Skeletal muscle satellite cell (primary cell): ENCODE measurements at regions not wholly inside any gene's neighbourhood (a gene's known extent, or its start where the extent isn't known, plus 50 kb on each side); places are given as distances from the start of the nearest gene placed in this dataset.
"Not testable (repeated sequence)": the region's sequence is repeated elsewhere in the genome, so short reads cannot be mapped to it uniquely, and the experiment has no call there.

Experiments
- H3K27me3 ChIP-seq: 2 replicates; pipeline ENCODE4 v1.7.0; 2013; ENCODE audit warnings: low read length; ENCODE audit not compliant: control insufficient read depth, insufficient read depth
- H3K36me3 ChIP-seq: 2 replicates; pipeline ENCODE4 v1.7.0; 2013; ENCODE audit warnings: mild to moderate bottlenecking, control low read depth, low read length; ENCODE audit not compliant: insufficient read depth
- H3K4me1 ChIP-seq: 2 replicates; pipeline ENCODE4 v1.7.0; 2013; ENCODE audit warnings: low read length; ENCODE audit not compliant: control insufficient read depth, insufficient read depth
- H3K4me2 ChIP-seq: 2 replicates; pipeline ENCODE4 v1.7.0; 2013; ENCODE audit warnings: mild to moderate bottlenecking, low read length
- H3K4me3 ChIP-seq: 2 replicates; pipeline ENCODE4 v1.7.0; 2013; ENCODE audit warnings: low read length
- H3K9ac ChIP-seq: 2 replicates; pipeline ENCODE4 v1.7.0; 2013; ENCODE audit warnings: mild to moderate bottlenecking, low read depth, low read length, moderate library complexity
- H3K9me3 ChIP-seq: replicated peaks from 2 replicates; pipeline ENCODE4 v1.7.0; 2013; ENCODE audit warnings: mild to moderate bottlenecking, control low read depth, low read length

GRCh38 chr7:142457146-142457703 lies 199.4 kb upstream of the PRSS58 start:
- Histone ChIP-seq H3K9ac (no peak overlapping the region), H3K4me2 (no peak overlapping the region), H3K27me3 (no peaks in the 10 kb centered on the region), H3K4me3 (no peak overlapping the region), H3K9me3 (no peaks in the 10 kb centered on the region), H3K4me1 (peaks cover 32% of the 10 kb centered on the region), H3K36me3 (no peaks in the 10 kb centered on the region)

GRCh38 chr7:142455392-142455791 lies 197.5 kb upstream of the PRSS58 start:
- no peak overlapping the region for H3K4me3 ChIP-seq
- H3K4me2 ChIP-seq: no peak overlapping the region
- no peak overlapping the region for H3K9ac ChIP-seq
- no peaks in the 10 kb centered on the region for H3K36me3 ChIP-seq
- H3K9me3 ChIP-seq: no peaks in the 10 kb centered on the region
- H3K4me1 ChIP-seq: peaks cover 14% of the 10 kb centered on the region
- no peaks in the 10 kb centered on the region for H3K27me3 ChIP-seq

DNA sequence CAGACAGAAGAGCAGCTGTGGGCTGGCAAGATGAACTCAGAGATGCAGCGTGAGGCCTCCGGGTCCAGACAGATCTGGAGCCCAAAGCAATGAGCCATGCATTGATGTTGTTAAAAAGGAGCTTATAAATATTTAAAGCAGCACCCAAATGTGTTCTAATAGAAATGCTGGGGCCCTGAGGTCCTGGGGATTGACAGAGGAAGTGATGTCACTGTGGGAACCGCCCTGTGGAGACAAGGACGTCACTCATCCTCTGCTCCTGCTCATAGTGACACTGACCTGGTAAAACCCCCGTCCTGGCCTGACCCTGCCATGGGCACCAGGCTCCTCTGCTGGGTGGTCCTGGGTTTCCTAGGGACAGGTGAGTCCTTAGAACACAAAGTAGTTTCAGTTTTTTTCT lies 197.0 kb upstream of the PRSS58 start:
- Histone ChIP-seq H3K4me2 (no peak overlapping the region), H3K36me3 (no peaks in the 10 kb centered on the region), H3K9me3 (no peaks in the 10 kb centered on the region), H3K9ac (no peak overlapping the region), H3K4me1 (peaks cover 9% of the 10 kb centered on the region), H3K27me3 (no peaks in the 10 kb centered on the region), H3K4me3 (no peak overlapping the region)

- H3K27me3 ChIP-seq: no peaks in the 10 kb centered on the region
- no peak overlapping the region for H3K4me3 ChIP-seq
- no peak overlapping the region for H3K4me2 ChIP-seq
- no peaks in the 10 kb centered on the region for H3K9me3 ChIP-seq
- H3K9ac ChIP-seq: no peak overlapping the region
- peaks cover 2% of the 10 kb centered on the region for H3K4me1 ChIP-seq
- no peaks in the 10 kb centered on the region for H3K36me3 ChIP-seq
Measured at GRCh38 chr7:142452791-142453190, 194.9 kb upstream of the PRSS58 start.

- Histone ChIP-seq H3K4me1 (no peaks in the 10 kb centered on the region), H3K36me3 (no peaks in the 10 kb centered on the region), H3K4me3 (no peak overlapping the region), H3K9me3 (no peaks in the 10 kb centered on the region), H3K4me2 (no peak overlapping the region), H3K27me3 (no peaks in the 10 kb centered on the region), H3K9ac (no peak overlapping the region)
Measured at GRCh38 chr7:142451817-142452216, 194.0 kb upstream of the PRSS58 start.

GRCh38 chr7:142451296-142451695 lies 193.4 kb upstream of the PRSS58 start:
- Histone ChIP-seq H3K4me1 (no peaks in the 10 kb centered on the region), H3K36me3 (no peaks in the 10 kb centered on the region), H3K4me3 (no peak overlapping the region)

GRCh38 chr7:142450695-142451094 lies 192.8 kb upstream of the PRSS58 start:
- no peak overlapping the region for H3K4me3 ChIP-seq
- H3K27me3 ChIP-seq: no peaks in the 10 kb centered on the region

More at GRCh38 chr7:142451296-142451695, 193.4 kb upstream of the PRSS58 start:
- no peak overlapping the region for H3K4me2 ChIP-seq
- H3K27me3 ChIP-seq: no peaks in the 10 kb centered on the region
- no peak overlapping the region for H3K9ac ChIP-seq
- H3K9me3 ChIP-seq: no peaks in the 10 kb centered on the region

GRCh38 chr7:142450206-142450605 lies 192.3 kb upstream of the PRSS58 start:
- H3K9me3 ChIP-seq: no peaks in the 10 kb centered on the region
- no peak overlapping the region for H3K4me3 ChIP-seq
- no peaks in the 10 kb centered on the region for H3K36me3 ChIP-seq
- H3K9ac ChIP-seq: no peak overlapping the region
- no peak overlapping the region for H3K4me2 ChIP-seq
- no peaks in the 10 kb centered on the region for H3K27me3 ChIP-seq
- no peaks in the 10 kb centered on the region for H3K4me1 ChIP-seq

More at GRCh38 chr7:142450695-142451094, 192.8 kb upstream of the PRSS58 start:
- H3K36me3 ChIP-seq: no peaks in the 10 kb centered on the region
- H3K4me1 ChIP-seq: no peaks in the 10 kb centered on the region
- no peak overlapping the region for H3K4me2 ChIP-seq
- H3K9me3 ChIP-seq: no peaks in the 10 kb centered on the region
- H3K9ac ChIP-seq: no peak overlapping the region

GRCh38 chr7:142448857-142449256 lies 191.0 kb upstream of the PRSS58 start:
- H3K36me3 ChIP-seq, H3K27me3 ChIP-seq, H3K9ac ChIP-seq, H3K9me3 ChIP-seq, H3K4me3 ChIP-seq, H3K4me1 ChIP-seq, H3K4me2 ChIP-seq: not testable (repeated sequence)

DNA sequence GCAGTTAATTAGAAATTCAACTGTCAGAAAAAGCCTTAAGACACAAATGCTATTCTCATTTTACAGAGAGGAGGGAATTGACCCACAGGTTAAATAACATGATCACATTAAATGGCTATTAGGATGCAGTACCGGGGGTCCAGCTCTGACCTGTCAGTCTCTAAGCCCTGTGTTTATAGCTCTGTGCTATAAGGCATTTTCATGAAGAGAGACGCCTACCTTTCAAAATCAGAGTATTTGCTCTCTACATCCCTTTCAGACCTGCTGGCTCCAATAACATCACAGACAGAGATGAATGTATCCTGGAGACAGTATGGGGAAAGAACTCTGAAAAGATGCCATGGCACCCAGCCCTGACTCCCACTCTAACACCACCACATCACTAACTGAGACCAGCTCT lies 189.9 kb upstream of the PRSS58 start:
- H3K36me3 ChIP-seq: no peaks in the 10 kb centered on the region
- no peak overlapping the region for H3K9ac ChIP-seq
- H3K27me3 ChIP-seq: no peaks in the 10 kb centered on the region
- H3K4me2 ChIP-seq: no peak overlapping the region
- no peaks in the 10 kb centered on the region for H3K9me3 ChIP-seq
- no peak overlapping the region for H3K4me3 ChIP-seq
- H3K4me1 ChIP-seq: peaks cover 15% of the 10 kb centered on the region

- Histone ChIP-seq H3K27me3 (no peaks in the 10 kb centered on the region), H3K4me1 (peaks cover 29% of the 10 kb centered on the region), H3K36me3 (no peaks in the 10 kb centered on the region), H3K9ac (no peak overlapping the region), H3K4me3 (no peak overlapping the region), H3K9me3 (no peaks in the 10 kb centered on the region), H3K4me2 (no peak overlapping the region)
Measured at GRCh38 chr7:142445019-142445686, 187.3 kb upstream of the PRSS58 start.
